GM23338 (cell line): ENCODE measurements at regions not wholly inside any gene's neighbourhood (a gene's known extent, or its start where the extent isn't known, plus 50 kb on each side); places are given as distances from the start of the nearest gene placed in this dataset.

ENCODE experiments used
- EZH2 ChIP-seq: fragments of 200-600 bp; sonication (generic); IDR thresholded peaks from one replicate; pipeline ENCODE4 v1.8.0; 2017; ENCODE audit warnings: antibody characterized with exemption, mild to moderate bottlenecking, low read depth; ENCODE audit not compliant: unreplicated experiment
- EZH2phosphoT487 ChIP-seq: fragments of 200-600 bp; sonication (generic); IDR thresholded peaks from one replicate; pipeline ENCODE4 v1.8.1; 2018; ENCODE audit warnings: antibody characterized with exemption; ENCODE audit not compliant: unreplicated experiment
- JUNB ChIP-seq: IDR thresholded peaks from one replicate; pipeline ENCODE4 v1.6.1; 2016; ENCODE audit warnings: antibody characterized with exemption; ENCODE audit not compliant: unreplicated experiment
- POLR2AphosphoS5 ChIP-seq: IDR thresholded peaks from 2 replicates; pipeline ENCODE4 v1.6.1; 2016; ENCODE audit warnings: antibody characterized with exemption, low read depth
- STAT1 ChIP-seq: IDR thresholded peaks from one replicate; pipeline ENCODE4 v1.6.1; 2016; ENCODE audit warnings: antibody characterized with exemption; ENCODE audit not compliant: unreplicated experiment
- ZNF114 ChIP-seq: fragments of 250-450 bp; sonication (Bioruptor Pico); IDR thresholded peaks from 2 replicates; pipeline ENCODE4 v1.5.0; 2020; ENCODE audit warnings: mild to moderate bottlenecking, moderate library complexity
- ZNF331 ChIP-seq: fragments of 250-450 bp; sonication (Bioruptor Pico); IDR thresholded peaks from 2 replicates; pipeline ENCODE4 v1.5.0; 2020; ENCODE audit warnings: low read depth, mild to moderate bottlenecking, moderate library complexity
- TF ChIP-seq, protein P1 (sequence below): fragments of 250-450 bp; sonication (Bioruptor Pico); IDR thresholded peaks from 2 replicates; pipeline ENCODE4 v1.5.0; 2020; ENCODE audit warnings: mild to moderate bottlenecking, moderate library complexity
- TF ChIP-seq, protein P2 (sequence below): IDR thresholded peaks from one replicate; pipeline ENCODE4 v1.6.1; 2018; ENCODE audit warnings: antibody characterized with exemption; ENCODE audit not compliant: unreplicated experiment
- TF ChIP-seq, protein P3 (sequence below): IDR thresholded peaks from 2 replicates; pipeline ENCODE4 v1.6.1; 2016; ENCODE audit warnings: antibody characterized with exemption

DNA sequence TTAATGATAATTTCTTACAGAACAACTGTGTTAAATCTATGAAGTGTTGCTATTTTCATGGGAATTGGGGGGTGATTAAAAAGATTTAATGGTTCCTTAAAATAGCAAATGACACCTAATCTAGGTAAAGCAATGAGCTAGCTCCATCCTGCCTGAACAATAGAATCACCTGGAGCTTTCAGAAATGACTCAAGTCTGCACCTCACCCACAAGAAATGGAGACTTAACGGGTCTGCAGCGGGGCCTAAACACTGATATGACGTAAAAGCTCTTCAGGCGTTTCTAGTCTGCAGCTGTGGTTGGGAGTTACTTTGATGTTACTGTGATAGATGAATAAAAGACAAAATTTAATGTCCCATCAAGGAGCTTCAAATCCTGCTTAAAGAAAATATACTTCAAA, 328.2 kb downstream of the RND3 start (continued):
- TF ChIP-seq, protein P1, sequence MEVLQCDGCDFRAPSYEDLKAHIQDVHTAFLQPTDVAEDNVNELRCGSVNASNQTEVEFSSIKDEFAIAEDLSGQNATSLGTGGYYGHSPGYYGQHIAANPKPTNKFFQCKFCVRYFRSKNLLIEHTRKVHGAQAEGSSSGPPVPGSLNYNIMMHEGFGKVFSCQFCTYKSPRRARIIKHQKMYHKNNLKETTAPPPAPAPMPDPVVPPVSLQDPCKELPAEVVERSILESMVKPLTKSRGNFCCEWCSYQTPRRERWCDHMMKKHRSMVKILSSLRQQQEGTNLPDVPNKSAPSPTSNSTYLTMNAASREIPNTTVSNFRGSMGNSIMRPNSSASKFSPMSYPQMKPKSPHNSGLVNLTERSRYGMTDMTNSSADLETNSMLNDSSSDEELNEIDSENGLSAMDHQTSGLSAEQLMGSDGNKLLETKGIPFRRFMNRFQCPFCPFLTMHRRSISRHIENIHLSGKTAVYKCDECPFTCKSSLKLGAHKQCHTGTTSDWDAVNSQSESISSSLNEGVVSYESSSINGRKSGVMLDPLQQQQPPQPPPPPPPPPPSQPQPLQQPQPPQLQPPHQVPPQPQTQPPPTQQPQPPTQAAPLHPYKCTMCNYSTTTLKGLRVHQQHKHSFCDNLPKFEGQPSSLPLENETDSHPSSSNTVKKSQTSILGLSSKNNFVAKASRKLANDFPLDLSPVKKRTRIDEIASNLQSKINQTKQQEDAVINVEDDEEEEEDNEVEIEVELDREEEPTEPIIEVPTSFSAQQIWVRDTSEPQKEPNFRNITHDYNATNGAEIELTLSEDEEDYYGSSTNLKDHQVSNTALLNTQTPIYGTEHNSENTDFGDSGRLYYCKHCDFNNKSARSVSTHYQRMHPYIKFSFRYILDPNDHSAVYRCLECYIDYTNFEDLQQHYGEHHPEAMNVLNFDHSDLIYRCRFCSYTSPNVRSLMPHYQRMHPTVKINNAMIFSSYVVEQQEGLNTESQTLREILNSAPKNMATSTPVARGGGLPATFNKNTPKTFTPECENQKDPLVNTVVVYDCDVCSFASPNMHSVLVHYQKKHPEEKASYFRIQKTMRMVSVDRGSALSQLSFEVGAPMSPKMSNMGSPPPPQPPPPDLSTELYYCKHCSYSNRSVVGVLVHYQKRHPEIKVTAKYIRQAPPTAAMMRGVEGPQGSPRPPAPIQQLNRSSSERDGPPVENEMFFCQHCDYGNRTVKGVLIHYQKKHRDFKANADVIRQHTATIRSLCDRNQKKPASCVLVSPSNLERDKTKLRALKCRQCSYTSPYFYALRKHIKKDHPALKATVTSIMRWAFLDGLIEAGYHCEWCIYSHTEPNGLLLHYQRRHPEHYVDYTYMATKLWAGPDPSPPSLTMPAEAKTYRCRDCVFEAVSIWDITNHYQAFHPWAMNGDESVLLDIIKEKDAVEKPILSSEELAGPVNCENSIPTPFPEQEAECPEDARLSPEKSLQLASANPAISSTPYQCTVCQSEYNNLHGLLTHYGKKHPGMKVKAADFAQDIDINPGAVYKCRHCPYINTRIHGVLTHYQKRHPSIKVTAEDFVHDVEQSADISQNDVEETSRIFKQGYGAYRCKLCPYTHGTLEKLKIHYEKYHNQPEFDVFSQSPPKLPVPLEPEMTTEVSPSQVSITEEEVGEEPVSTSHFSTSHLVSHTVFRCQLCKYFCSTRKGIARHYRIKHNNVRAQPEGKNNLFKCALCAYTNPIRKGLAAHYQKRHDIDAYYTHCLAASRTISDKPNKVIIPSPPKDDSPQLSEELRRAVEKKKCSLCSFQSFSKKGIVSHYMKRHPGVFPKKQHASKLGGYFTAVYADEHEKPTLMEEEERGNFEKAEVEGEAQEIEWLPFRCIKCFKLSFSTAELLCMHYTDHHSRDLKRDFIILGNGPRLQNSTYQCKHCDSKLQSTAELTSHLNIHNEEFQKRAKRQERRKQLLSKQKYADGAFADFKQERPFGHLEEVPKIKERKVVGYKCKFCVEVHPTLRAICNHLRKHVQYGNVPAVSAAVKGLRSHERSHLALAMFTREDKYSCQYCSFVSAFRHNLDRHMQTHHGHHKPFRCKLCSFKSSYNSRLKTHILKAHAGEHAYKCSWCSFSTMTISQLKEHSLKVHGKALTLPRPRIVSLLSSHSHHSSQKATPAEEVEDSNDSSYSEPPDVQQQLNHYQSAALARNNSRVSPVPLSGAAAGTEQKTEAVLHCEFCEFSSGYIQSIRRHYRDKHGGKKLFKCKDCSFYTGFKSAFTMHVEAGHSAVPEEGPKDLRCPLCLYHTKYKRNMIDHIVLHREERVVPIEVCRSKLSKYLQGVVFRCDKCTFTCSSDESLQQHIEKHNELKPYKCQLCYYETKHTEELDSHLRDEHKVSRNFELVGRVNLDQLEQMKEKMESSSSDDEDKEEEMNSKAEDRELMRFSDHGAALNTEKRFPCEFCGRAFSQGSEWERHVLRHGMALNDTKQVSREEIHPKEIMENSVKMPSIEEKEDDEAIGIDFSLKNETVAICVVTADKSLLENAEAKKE = no peak
- no peak for TF ChIP-seq STAT1
- no peak for TF ChIP-seq ZNF114 (CRISPR knock-in tag)
- no peak for TF ChIP-seq EZH2
- TF ChIP-seq EZH2phosphoT487 = no peak
- TF ChIP-seq POLR2AphosphoS5 = no peak
- TF ChIP-seq, protein P2, sequence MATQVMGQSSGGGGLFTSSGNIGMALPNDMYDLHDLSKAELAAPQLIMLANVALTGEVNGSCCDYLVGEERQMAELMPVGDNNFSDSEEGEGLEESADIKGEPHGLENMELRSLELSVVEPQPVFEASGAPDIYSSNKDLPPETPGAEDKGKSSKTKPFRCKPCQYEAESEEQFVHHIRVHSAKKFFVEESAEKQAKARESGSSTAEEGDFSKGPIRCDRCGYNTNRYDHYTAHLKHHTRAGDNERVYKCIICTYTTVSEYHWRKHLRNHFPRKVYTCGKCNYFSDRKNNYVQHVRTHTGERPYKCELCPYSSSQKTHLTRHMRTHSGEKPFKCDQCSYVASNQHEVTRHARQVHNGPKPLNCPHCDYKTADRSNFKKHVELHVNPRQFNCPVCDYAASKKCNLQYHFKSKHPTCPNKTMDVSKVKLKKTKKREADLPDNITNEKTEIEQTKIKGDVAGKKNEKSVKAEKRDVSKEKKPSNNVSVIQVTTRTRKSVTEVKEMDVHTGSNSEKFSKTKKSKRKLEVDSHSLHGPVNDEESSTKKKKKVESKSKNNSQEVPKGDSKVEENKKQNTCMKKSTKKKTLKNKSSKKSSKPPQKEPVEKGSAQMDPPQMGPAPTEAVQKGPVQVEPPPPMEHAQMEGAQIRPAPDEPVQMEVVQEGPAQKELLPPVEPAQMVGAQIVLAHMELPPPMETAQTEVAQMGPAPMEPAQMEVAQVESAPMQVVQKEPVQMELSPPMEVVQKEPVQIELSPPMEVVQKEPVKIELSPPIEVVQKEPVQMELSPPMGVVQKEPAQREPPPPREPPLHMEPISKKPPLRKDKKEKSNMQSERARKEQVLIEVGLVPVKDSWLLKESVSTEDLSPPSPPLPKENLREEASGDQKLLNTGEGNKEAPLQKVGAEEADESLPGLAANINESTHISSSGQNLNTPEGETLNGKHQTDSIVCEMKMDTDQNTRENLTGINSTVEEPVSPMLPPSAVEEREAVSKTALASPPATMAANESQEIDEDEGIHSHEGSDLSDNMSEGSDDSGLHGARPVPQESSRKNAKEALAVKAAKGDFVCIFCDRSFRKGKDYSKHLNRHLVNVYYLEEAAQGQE = no peak
- no peak for TF ChIP-seq ZNF331 (CRISPR knock-in tag)
- TF ChIP-seq, protein P3, sequence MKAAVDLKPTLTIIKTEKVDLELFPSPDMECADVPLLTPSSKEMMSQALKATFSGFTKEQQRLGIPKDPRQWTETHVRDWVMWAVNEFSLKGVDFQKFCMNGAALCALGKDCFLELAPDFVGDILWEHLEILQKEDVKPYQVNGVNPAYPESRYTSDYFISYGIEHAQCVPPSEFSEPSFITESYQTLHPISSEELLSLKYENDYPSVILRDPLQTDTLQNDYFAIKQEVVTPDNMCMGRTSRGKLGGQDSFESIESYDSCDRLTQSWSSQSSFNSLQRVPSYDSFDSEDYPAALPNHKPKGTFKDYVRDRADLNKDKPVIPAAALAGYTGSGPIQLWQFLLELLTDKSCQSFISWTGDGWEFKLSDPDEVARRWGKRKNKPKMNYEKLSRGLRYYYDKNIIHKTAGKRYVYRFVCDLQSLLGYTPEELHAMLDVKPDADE = no peak
- TF ChIP-seq JUNB = no peak
